AG04449 (cell line): ENCODE measurements at regions not wholly inside any gene's neighbourhood (a gene's known extent, or its start where the extent isn't known, plus 50 kb on each side); places are given as distances from the start of the nearest gene placed in this dataset.

ENCODE experiments used
- CTCF ChIA-PET: fragments of 350-600 bp; formaldehyde crosslinking; extraction: SDS; loops from one replicate; lab custom pipeline; 2021; ENCODE audit warnings: antibody characterized with exemption; lab: Yijun Ruan, JAX
- POLR2A ChIA-PET: fragments of 400-600, 350-600 bp; formaldehyde crosslinking; extraction: SDS; loops from one replicate; lab custom pipeline; 2020; ENCODE audit warnings: antibody characterized with exemption, inconsistent platforms; lab: Yijun Ruan, JAX
- DNase-seq: peaks from one replicate; pipeline ENCODE4 v3.0.0-alpha.2; 2010; ENCODE audit warnings: low read depth, low spot score
- H3K4me3 ChIP-seq: 2 replicates; pipeline ENCODE4 v1.5.1; 2011; ENCODE audit warnings: low read depth, mild to moderate bottlenecking, control low read depth, low read length
- CTCF ChIP-seq: IDR thresholded peaks from one replicate; pipeline ENCODE4 v1.5.1; 2011; ENCODE audit warnings: mild to moderate bottlenecking, moderate library complexity, low read length, control low read depth, inconsistent platforms; ENCODE audit not compliant: insufficient read depth; ENCODE audit errors: missing control alignments

GRCh38 chr2:103896182-103896581, 957.7 kb upstream of the POU3F3 start:
- no peak overlapping the region for H3K4me3 ChIP-seq
- CTCF ChIA-PET = no interaction called here
- DNase-seq = no peak
- POLR2A ChIA-PET = no interaction called here
- no peak for TF ChIP-seq CTCF

- DNase-seq = no peak
- POLR2A ChIA-PET = no interaction called here
- H3K4me3 ChIP-seq = no peak overlapping the region
- no peak for TF ChIP-seq CTCF
- CTCF ChIA-PET = no interaction called here
These were observed 955.4 kb upstream of the POU3F3 start for GRCh38 chr2:103898561-103898960.

- ChIA-PET CTCF (no interaction called here), POLR2A (no interaction called here)
- no peak for DNase-seq
- no peak for TF ChIP-seq CTCF
- no peak overlapping the region for H3K4me3 ChIP-seq
These were observed 951.6 kb upstream of the POU3F3 start for GRCh38 chr2:103902347-103902746.

GRCh38 chr2:103921161-103921560, 932.8 kb upstream of the POU3F3 start:
- POLR2A ChIA-PET = no interaction called here
- TF ChIP-seq CTCF = no peak
- no peak overlapping the region for H3K4me3 ChIP-seq
- no peak for DNase-seq
- CTCF ChIA-PET = no interaction called here

- ChIA-PET CTCF (no interaction called here), POLR2A (no interaction called here)
- H3K4me3 ChIP-seq = no peak overlapping the region
- no peak for TF ChIP-seq CTCF
- DNase-seq = no peak
These were observed 911.7 kb upstream of the POU3F3 start for GRCh38 chr2:103942199-103942598.

- no peak for DNase-seq
- POLR2A ChIA-PET = no interaction called here
- CTCF ChIA-PET = no interaction called here
- no peak overlapping the region for H3K4me3 ChIP-seq
- TF ChIP-seq CTCF = no peak
These were observed 908.8 kb upstream of the POU3F3 start for GRCh38 chr2:103945083-103945482.
